ENCODE measurements at regions not wholly inside any gene's neighbourhood (a gene's known extent, or its start where the extent isn't known, plus 50 kb on each side); places are given as distances from the start of the nearest gene placed in this dataset.
"Not testable (repeated sequence)": the region's sequence is repeated elsewhere in the genome, so short reads cannot be mapped to it uniquely, and the experiment has no call there.

DNA sequence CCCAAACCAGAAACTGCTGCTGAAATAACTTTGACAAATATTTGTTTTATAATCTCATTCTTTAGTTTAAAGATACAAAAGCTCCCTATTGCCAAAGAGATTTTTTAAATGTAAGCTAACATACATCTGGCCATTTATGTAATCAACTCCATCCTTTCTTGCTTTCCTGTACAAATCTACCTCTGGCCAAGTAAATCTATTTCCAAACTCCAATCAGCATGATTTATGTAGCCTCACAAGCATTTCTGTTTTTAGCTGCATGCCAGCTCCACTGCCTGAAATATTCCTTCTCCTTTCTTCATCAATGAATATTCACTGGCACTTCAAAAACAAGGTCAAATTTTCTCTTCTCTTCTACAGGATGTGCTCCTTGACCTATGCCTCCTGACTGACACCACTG is 80.0 kb downstream of the SHOX2 start:
- no peak for DNase-seq

- not testable (repeated sequence) for DNase-seq
These were observed 86.3 kb downstream of the SHOX2 start for GRCh38 chr3:158019897-158020296.

- DNase-seq, result no peak
These were observed 87.8 kb downstream of the SHOX2 start for GRCh38 chr3:158018462-158018861.

GRCh38 chr3:158012901-158013300 is 93.3 kb downstream of the SHOX2 start:
- DNase-seq, result no peak

DNA sequence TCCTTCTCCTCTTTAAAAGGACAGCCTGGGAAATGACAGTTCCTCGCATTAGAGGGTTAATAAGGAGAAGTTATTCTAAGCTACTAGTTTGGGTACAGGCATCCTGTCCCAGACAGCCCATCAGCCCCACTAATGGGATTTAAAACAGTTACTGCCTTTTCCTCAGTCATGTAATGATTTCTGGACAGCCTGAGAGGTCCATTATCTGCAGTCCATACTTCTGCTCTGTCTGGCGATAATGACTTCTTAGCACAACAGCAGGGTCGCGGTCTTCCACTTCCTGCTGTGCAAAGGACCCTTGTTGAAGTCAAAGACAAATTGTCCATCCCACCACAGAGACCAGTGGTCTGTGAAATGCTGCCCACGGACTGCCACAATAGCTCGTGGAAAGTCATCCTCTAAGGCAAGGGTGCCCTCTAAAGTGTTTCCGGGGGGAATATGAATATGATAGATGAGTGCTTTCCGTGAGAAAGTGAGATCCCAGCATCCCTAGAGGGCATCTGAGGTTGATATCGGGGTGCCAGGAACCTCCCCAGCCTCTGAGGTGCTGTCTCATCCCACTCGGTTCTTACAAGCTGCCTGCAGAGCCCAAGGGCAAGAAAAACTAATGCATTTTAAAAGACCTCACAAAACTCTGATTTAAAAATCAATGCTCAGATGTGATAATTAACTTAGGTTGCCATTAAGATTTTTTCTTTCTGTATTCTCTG is 100.7 kb downstream of the SHOX2 start:
- no peak for DNase-seq

DNA sequence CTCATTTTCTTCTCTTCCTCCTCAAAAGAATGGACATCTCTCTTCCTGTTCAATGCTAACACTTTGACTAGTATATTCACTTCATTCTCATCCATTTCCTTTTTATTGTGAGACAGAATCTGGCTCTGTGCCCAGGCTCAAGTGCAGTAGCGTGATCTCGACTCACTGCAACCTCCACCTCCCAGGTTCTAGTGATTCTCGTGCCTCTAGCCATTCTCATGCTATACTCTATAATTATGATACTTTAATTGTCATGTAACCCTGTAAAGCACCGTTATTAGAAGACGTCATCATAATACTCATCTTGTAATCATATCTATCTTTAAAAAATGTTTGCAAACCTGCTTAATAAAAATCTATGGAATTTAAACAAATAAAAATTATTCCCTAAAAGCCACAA is 107.0 kb downstream of the SHOX2 start:
- DNase-seq, result no peak

- DNase-seq, result no peak
These were observed 123.9 kb downstream of the SHOX2 start for GRCh38 chr3:157982359-157982758.

GRCh38 chr3:157981819-157982218 is 124.4 kb downstream of the SHOX2 start:
- DNase-seq, result no peak

- DNase-seq, result no peak
These were observed 127.2 kb downstream of the SHOX2 start for GRCh38 chr3:157979022-157979421.

- DNase-seq, result no peak
These were observed 144.6 kb downstream of the SHOX2 start for GRCh38 chr3:157961665-157962064.

DNA sequence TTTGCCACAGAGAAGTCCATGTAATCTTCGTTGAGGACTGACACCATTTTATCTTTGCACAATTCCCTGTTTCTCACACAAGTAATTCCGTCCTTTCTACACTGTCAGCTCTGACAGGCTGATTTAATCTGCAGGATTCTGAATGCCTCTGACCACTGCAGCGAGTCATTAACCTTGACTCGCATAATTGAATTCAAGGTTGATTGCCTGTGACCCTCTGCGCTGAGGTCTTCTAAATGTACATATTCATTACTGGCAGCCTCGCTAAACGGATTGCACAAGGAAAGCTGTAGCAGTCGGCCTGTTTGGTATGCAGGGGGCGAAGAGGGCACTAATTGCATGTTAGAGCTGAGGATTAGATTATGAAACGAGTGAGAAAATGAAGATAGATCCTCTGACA is 147.8 kb downstream of the SHOX2 start:
- no peak for DNase-seq

DNA sequence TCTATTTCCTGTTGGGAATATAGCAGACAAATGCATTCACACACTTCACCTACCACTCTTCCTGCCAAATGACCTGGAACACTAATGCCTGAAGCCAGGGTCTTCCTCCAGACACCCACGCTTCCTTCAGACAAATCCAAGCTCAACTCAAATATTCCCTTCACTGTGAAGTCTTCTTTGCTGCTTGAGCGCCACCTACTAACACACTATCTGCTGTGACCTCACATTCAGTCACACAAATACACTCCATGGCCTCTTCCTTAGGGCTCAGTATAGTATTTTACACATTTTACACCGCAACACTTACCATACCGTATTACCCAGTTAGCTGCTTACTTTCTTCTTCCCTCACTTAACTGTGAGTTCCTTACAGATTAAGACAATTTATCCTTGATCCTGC is 149.4 kb downstream of the SHOX2 start:
- no peak for DNase-seq

DNA sequence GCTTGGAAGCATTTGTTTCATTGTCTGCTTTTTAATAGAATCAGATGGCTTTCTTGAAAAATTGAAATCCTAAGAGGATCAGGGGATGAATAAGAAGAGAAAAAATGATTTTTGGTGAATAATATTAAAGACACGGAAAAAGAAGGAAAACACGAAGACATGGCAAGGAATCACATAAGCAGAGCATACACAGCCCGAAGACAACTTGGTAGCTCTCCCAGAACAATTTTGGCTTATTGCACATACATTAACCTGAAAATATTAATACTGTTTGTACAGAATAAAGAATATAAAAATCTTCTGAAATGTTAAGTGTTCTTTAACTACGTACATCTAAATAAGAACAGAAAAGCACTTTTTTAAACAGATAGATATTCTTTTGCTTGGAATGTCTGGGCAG is 150.0 kb downstream of the SHOX2 start:
- no peak for DNase-seq

DNA sequence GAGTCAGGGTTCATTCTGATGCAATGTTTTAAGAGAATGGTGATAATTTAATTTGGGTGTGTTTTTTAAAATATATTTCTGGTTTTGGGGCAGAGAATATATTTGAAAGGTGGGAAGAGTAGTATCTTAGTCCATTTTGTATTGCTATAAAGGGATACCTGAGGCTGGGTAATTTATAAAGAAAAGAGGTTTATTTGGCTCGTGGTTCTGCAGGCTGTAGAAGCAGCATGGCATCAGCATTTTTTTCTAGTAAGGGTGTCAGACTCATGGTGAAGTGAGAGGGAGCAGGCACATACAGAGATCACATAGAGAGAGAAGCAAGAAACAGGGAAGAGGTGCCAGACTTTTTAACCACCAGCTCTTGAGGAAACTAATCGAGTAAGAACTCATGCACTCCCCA is 152.7 kb downstream of the SHOX2 start:
- no peak for DNase-seq

GRCh38 chr3:157948605-157949383 is 157.4 kb downstream of the SHOX2 start:
- DNase-seq, result no peak

- no peak for DNase-seq
These were observed 167.1 kb downstream of the SHOX2 start for GRCh38 chr3:157939166-157939565.

- DNase-seq, result no peak
These were observed 168.0 kb downstream of the SHOX2 start for GRCh38 chr3:157938154-157938779.

GRCh38 chr3:157931517-157931916 is 174.7 kb downstream of the SHOX2 start:
- DNase-seq, result no peak

DNA sequence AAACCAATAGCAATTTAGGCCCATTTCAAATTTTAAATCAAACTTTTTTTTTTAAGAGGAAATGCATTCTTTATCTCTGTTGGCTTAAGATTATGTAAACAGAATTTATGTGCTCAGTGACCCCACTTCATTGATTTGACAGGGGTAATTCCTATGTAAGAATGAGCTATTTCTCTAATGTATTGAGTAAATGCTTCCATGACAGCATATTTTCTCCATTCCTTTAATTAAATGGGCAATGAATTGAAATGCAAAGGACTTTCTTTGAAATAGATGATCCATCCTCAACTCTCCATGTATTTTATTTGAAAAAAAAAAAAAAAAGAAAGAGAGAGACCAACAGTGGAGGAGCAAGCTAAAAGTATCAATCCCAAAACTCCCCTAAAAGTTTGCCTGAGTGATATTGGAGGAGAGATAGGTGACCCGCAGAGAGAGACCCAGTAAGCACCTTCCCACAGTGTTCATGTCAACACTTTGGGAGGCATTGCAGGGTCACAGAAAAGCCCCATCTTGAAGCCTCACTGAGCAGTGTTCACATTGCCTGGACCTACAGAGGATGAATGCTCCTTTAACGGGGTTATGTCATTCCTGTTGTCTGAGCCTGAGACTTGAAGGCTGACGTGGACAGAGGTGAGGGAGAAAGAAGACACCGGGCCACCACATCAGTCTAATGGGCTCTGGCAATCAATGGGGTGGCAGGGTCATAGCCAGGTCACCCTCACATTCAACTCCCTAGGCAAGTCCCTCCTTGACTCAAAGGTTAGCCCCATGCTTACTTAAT is 176.0 kb downstream of the SHOX2 start:
- DNase-seq, result no peak

GRCh38 chr3:157926822-157927221 is 179.4 kb downstream of the SHOX2 start:
- DNase-seq, result no peak

DNA sequence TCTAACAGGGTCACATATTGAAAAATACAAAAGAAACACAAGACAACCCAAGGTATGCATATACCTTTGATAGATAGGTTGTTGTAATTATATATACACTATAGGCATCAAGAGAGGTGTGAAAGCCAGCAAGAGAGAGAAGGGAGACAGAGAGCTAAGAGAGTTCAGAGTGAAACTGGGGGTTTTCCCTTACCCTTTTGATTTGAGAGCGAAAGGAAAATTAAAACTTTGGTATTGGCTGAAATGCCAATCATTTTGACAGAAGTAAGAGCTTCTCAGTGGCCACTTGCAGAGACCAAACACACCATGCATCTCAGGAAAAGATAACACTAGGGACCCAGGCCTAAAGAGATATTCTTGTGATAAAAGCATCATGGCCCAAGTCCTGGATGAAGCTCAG is 183.6 kb downstream of the SHOX2 start:
- no peak for DNase-seq

- DNase-seq, result no peak
These were observed 184.4 kb downstream of the SHOX2 start for GRCh38 chr3:157921811-157922210.
